HG02981 (cell line): ENCODE measurements at regions not wholly inside any gene's neighbourhood (a gene's known extent, or its start where the extent isn't known, plus 50 kb on each side); places are given as distances from the start of the nearest gene placed in this dataset.
A peak's percentile ranks its signal among the peaks of the same experiment; 100 is the strongest.
"Not testable (repeated sequence)": the region's sequence is repeated elsewhere in the genome, so short reads cannot be mapped to it uniquely, and the experiment has no call there.

Source experiments
- ATAC-seq: cut with Tn5 transposase; IDR thresholded peaks from one replicate; pipeline ENCODE4 v1.9.1; 2021; ENCODE audit warnings: mild to moderate bottlenecking, moderate library complexity; ENCODE audit not compliant: unreplicated experiment

- no peak for ATAC-seq
These were observed 381.0 kb upstream of the RPS23 start for GRCh38 chr5:82659115-82659514.

- ATAC-seq = no peak
These were observed 379.0 kb upstream of the RPS23 start for GRCh38 chr5:82657033-82657699.

- ATAC-seq = no peak
These were observed 378.2 kb upstream of the RPS23 start for GRCh38 chr5:82656341-82656761.

- no peak for ATAC-seq
These were observed 376.9 kb upstream of the RPS23 start for GRCh38 chr5:82655078-82655477.

- ATAC-seq = no peak
These were observed 371.8 kb upstream of the RPS23 start for GRCh38 chr5:82649943-82650342.

GRCh38 chr5:82644766-82645165, 366.6 kb upstream of the RPS23 start:
- no peak for ATAC-seq

- no peak for ATAC-seq
These were observed 366.1 kb upstream of the RPS23 start for GRCh38 chr5:82644229-82644628.

- ATAC-seq = no peak
These were observed 364.2 kb upstream of the RPS23 start for GRCh38 chr5:82642313-82642712.

- peak; percentile 67 for ATAC-seq
These were observed 363.3 kb upstream of the RPS23 start for GRCh38 chr5:82641331-82642003.

GRCh38 chr5:82640916-82641315, 362.8 kb upstream of the RPS23 start:
- no peak for ATAC-seq

GRCh38 chr5:82639393-82640144, 361.4 kb upstream of the RPS23 start:
- ATAC-seq = no peak

- no peak for ATAC-seq
These were observed 358.4 kb upstream of the RPS23 start for GRCh38 chr5:82636591-82636990.

GRCh38 chr5:82635561-82636288, 357.6 kb upstream of the RPS23 start:
- peak; percentile 75 for ATAC-seq

GRCh38 chr5:82628364-82628910, 350.3 kb upstream of the RPS23 start:
- ATAC-seq = no peak

GRCh38 chr5:82626905-82627591, 348.9 kb upstream of the RPS23 start:
- not testable (repeated sequence) for ATAC-seq

- not testable (repeated sequence) for ATAC-seq
These were observed 347.9 kb upstream of the RPS23 start for GRCh38 chr5:82626012-82626411.

- ATAC-seq = no peak
These were observed 345.9 kb upstream of the RPS23 start for GRCh38 chr5:82624062-82624461.

GRCh38 chr5:82622711-82623514, 344.8 kb upstream of the RPS23 start:
- ATAC-seq = no peak

- ATAC-seq = no peak
These were observed 344.1 kb upstream of the RPS23 start for GRCh38 chr5:82622205-82622604.
